ENCODE measurements at regions not wholly inside any gene's neighbourhood (a gene's known extent, or its start where the extent isn't known, plus 50 kb on each side); places are given as distances from the start of the nearest gene placed in this dataset.

- ATAC-seq (ENCODE audit: low read depth): no peak
- DNase-seq: no peak
- TF ChIP-seq, protein P1, sequence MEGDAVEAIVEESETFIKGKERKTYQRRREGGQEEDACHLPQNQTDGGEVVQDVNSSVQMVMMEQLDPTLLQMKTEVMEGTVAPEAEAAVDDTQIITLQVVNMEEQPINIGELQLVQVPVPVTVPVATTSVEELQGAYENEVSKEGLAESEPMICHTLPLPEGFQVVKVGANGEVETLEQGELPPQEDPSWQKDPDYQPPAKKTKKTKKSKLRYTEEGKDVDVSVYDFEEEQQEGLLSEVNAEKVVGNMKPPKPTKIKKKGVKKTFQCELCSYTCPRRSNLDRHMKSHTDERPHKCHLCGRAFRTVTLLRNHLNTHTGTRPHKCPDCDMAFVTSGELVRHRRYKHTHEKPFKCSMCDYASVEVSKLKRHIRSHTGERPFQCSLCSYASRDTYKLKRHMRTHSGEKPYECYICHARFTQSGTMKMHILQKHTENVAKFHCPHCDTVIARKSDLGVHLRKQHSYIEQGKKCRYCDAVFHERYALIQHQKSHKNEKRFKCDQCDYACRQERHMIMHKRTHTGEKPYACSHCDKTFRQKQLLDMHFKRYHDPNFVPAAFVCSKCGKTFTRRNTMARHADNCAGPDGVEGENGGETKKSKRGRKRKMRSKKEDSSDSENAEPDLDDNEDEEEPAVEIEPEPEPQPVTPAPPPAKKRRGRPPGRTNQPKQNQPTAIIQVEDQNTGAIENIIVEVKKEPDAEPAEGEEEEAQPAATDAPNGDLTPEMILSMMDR (IDR thresholded peaks at IDR 0.05): no peak
- TF ChIP-seq EZH2 (IDR thresholded peaks at IDR 0.05; ENCODE audit: borderline replicate concordance, insufficient read depth, low read depth, low read length, poor library complexity, severe bottlenecking): no peak
- H3K4me3 Mint-ChIP-seq: no peak overlapping the region
- H3K27me3 Mint-ChIP-seq: peaks cover 8% of the 10 kb centered on the region
- H3K4me2 ChIP-seq (replicated peaks; ENCODE audit: low read depth, low read length, poor library complexity, severe bottlenecking): no peak overlapping the region
- CTCF ChIA-PET: no interaction called here
- H4K20me1 ChIP-seq (ENCODE audit: control insufficient read depth, insufficient read depth, low read length, poor library complexity, severe bottlenecking): no peaks in the 10 kb centered on the region
- H3K79me2 ChIP-seq (ENCODE audit: control insufficient read depth, insufficient read depth, low read length): no peaks in the 10 kb centered on the region
- peaks cover 0 to 3% (median 0%) of the 10 kb centered on the region in 3 donors for H3K9me3 ChIP-seq (ENCODE audit: control extremely low read depth in 1 of 3, control insufficient read depth in 2 of 3, insufficient read depth in 1 of 3, low read length in 2 of 3)
- no peak overlapping the region for H3K27ac ChIP-seq (ENCODE audit: low read length in 2 of 2)
- intact Hi-C loops (cut with micrococcal nuclease): no loop called here
- no peaks in the 10 kb centered on the region for H3K4me1 ChIP-seq (ENCODE audit: control insufficient read depth in 2 of 2, insufficient read depth in 2 of 2, low read length in 2 of 2)
- H3K9ac ChIP-seq (ENCODE audit: low read length): no peak overlapping the region
- no peak overlapping the region for H3K27ac Mint-ChIP-seq
- H3K4me3 ChIP-seq (ENCODE audit: control extremely low read depth in 1 of 5, extremely low read depth in 1 of 5, insufficient read depth in 1 of 5, low read depth in 2 of 5, low read length in 4 of 5): no peak overlapping the region
- peaks cover 3% of the 10 kb centered on the region for H3K9me3 Mint-ChIP-seq (ENCODE audit: insufficient read depth)
- POLR2A ChIA-PET: no interaction called here
- 93% methylated on average over 2 of the region's 4 CpGs for WGBS (ENCODE audit: insufficient coverage)
- H2AFZ ChIP-seq (ENCODE audit: insufficient read depth, low read depth, low read length, poor library complexity, severe bottlenecking): no peak overlapping the region
- H3K36me3 ChIP-seq (replicated peaks in 1 of 2; ENCODE audit: control extremely low read depth in 1 of 2, control insufficient read depth in 1 of 2, extremely low read depth in 1 of 2, insufficient read depth in 2 of 2, low read length in 1 of 2): no peaks in the 10 kb centered on the region
- H3K4me1 Mint-ChIP-seq: no peaks in the 10 kb centered on the region
- H3K27me3 ChIP-seq (replicated peaks in 1 of 4; ENCODE audit: control extremely low read depth in 1 of 4, control insufficient read depth in 3 of 4, insufficient read depth in 4 of 4, low read length in 3 of 4): no peaks in the 10 kb centered on the region
These were observed 108.1 kb downstream of the MYCN start for GRCh38 chr2:16048466-16048865.

DNA sequence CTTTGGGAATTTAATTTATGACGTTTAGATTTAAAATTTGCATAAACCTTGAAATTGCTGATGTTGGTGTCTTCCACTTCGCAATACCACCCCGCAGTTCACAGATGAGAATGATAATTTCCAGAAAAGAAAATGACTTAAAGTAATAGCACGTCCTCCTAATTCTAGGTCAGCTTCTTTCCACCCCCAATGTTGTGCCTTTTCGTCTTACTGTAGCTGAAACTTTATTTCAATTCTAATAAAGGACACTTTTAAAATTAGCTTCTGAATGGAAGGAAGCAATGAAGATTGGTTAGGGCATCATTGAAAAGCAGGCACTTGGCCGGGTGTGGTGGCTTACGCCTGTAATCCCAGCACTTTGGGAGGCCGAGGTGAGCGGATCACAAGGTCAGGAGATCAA, 107.4 kb downstream of the MYCN start:
- Mint-ChIP-seq H3K4me1 (no peaks in the 10 kb centered on the region), H3K4me3 (no peak overlapping the region), H3K27me3 (peaks cover 8% of the 10 kb centered on the region), H3K9me3 (ENCODE audit: insufficient read depth) (peaks cover 3% of the 10 kb centered on the region), H3K27ac (no peak overlapping the region)
- ATAC-seq (ENCODE audit: low read depth): no peak
- no peak overlapping the region for H3K4me2 ChIP-seq (replicated peaks; ENCODE audit: low read depth, low read length, poor library complexity, severe bottlenecking)
- no peak overlapping the region for H3K4me3 ChIP-seq (ENCODE audit: control extremely low read depth in 1 of 5, extremely low read depth in 1 of 5, insufficient read depth in 1 of 5, low read depth in 2 of 5, low read length in 4 of 5)
- no peaks in the 10 kb centered on the region for H3K36me3 ChIP-seq (replicated peaks in 1 of 2; ENCODE audit: control extremely low read depth in 1 of 2, control insufficient read depth in 1 of 2, extremely low read depth in 1 of 2, insufficient read depth in 2 of 2, low read length in 1 of 2)
- DNase-seq: no peak
- no peak for TF ChIP-seq EZH2 (IDR thresholded peaks at IDR 0.05; ENCODE audit: borderline replicate concordance, insufficient read depth, low read depth, low read length, poor library complexity, severe bottlenecking)
- TF ChIP-seq, protein P1 (IDR thresholded peaks at IDR 0.05): no peak
- 92% methylated on average over 4 of the region's 9 CpGs for WGBS (ENCODE audit: insufficient coverage)
- H2AFZ ChIP-seq (ENCODE audit: insufficient read depth, low read depth, low read length, poor library complexity, severe bottlenecking): no peak overlapping the region
- H3K4me1 ChIP-seq (ENCODE audit: control insufficient read depth in 2 of 2, insufficient read depth in 2 of 2, low read length in 2 of 2): no peaks in the 10 kb centered on the region
- peaks cover 0 to 3% (median 0%) of the 10 kb centered on the region in 3 donors for H3K9me3 ChIP-seq (ENCODE audit: control extremely low read depth in 1 of 3, control insufficient read depth in 2 of 3, insufficient read depth in 1 of 3, low read length in 2 of 3)
- H4K20me1 ChIP-seq (ENCODE audit: control insufficient read depth, insufficient read depth, low read length, poor library complexity, severe bottlenecking): no peaks in the 10 kb centered on the region
- H3K27me3 ChIP-seq (replicated peaks in 1 of 4; ENCODE audit: control extremely low read depth in 1 of 4, control insufficient read depth in 3 of 4, insufficient read depth in 4 of 4, low read length in 3 of 4): no peaks in the 10 kb centered on the region
- CTCF ChIA-PET: no interaction called here
- intact Hi-C loops (cut with micrococcal nuclease): no loop called here
- H3K79me2 ChIP-seq (ENCODE audit: control insufficient read depth, insufficient read depth, low read length): no peaks in the 10 kb centered on the region
- H3K27ac ChIP-seq (ENCODE audit: low read length in 2 of 2): no peak overlapping the region
- POLR2A ChIA-PET: no interaction called here
- H3K9ac ChIP-seq (ENCODE audit: low read length): no peak overlapping the region

All from B cell (primary cell).